Coronary artery (tissue), 2 donors: ENCODE measurements at regions not wholly inside any gene's neighbourhood (a gene's known extent, or its start where the extent isn't known, plus 50 kb on each side); places are given as distances from the start of the nearest gene placed in this dataset.

Experiments
- DNase-seq: peaks from one replicate; pipeline ENCODE4 v3.0.0-alpha.2; 2017; ENCODE audit warnings: low spot score
- H3K27ac ChIP-seq, 2 donors: fragments of 200-600 bp; sonication (generic); one replicate each; pipeline ENCODE4 v1.5.1; 2016 to 2019
- H3K4me3 ChIP-seq: fragments of 200-600 bp; sonication (generic); 2 replicates; pipeline ENCODE4 v1.5.1; 2016; ENCODE audit warnings: mild to moderate bottlenecking, moderate library complexity
- TF ChIP-seq, protein P1 (sequence below): fragments of 200-600 bp; sonication (generic); IDR thresholded peaks from one replicate; pipeline ENCODE4 v1.5.1; 2019; ENCODE audit warnings: antibody characterized with exemption

GRCh38 chr10:50936335-50936734 lies 50.9 kb upstream of the A1CF start:
- no peak for DNase-seq
- TF ChIP-seq, protein P1, sequence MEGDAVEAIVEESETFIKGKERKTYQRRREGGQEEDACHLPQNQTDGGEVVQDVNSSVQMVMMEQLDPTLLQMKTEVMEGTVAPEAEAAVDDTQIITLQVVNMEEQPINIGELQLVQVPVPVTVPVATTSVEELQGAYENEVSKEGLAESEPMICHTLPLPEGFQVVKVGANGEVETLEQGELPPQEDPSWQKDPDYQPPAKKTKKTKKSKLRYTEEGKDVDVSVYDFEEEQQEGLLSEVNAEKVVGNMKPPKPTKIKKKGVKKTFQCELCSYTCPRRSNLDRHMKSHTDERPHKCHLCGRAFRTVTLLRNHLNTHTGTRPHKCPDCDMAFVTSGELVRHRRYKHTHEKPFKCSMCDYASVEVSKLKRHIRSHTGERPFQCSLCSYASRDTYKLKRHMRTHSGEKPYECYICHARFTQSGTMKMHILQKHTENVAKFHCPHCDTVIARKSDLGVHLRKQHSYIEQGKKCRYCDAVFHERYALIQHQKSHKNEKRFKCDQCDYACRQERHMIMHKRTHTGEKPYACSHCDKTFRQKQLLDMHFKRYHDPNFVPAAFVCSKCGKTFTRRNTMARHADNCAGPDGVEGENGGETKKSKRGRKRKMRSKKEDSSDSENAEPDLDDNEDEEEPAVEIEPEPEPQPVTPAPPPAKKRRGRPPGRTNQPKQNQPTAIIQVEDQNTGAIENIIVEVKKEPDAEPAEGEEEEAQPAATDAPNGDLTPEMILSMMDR: no peak
- Histone ChIP-seq H3K4me3 (no peak overlapping the region), H3K27ac (no peak overlapping the region)

DNA sequence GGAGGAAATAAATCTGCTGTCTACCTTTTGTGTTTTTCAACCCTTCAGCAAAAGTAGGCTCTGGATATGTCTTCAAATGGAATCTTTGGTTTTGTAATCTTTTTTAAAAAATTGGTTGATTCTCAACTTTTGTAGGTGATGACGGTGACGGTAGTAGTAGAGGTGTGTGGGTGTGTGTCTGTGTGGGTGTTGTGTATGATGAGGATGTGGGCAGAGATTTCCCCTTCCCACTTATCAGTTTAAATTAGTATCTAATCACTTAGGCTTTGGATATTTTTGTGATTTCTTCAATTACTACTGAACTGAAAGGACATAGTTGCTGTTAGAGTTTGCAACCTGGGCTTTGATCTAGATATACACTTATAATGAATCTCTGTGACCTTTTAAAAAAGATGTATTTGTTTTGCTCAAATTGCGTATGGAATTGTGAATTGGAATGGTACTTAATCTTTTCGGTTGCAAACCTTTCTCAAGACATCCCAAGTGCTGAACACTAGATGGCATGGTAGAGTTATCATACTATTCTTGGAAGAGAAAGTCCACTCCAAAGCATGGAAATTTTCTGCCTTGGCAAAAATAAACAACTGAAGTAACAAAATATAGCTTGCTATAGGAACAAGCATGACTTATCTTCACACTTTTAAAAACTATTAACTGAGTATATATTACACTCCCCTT lies 51.9 kb upstream of the A1CF start:
- no peak for DNase-seq
- TF ChIP-seq, protein P1: no peak
- no peak overlapping the region for H3K27ac ChIP-seq
- no peak overlapping the region for H3K4me3 ChIP-seq

DNA sequence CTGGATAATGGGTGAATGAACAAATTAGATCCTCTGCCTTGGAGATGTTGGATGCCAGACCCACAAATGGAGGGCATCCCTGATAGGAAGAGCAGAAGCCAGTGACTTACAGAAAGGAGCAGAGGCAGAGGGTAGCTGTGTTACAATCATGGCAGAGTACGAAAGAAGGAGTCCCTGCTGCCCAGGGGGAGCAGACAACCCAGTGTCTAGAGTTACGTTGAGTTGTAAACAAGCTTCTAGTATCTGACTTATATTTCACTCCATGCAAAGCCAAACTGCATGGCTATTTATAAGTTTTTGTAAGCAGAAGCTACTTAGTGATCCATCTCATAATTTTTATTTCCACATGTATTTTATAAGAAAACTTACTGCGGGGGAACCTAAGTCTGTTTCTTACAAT lies 56.2 kb upstream of the A1CF start:
- Histone ChIP-seq H3K4me3 (no peak overlapping the region), H3K27ac (no peak overlapping the region)
- no peak for DNase-seq
- TF ChIP-seq, protein P1: no peak

- no peak overlapping the region for H3K27ac ChIP-seq
- TF ChIP-seq, protein P1: no peak
Measured at GRCh38 chr10:50946991-50947781, 61.8 kb upstream of the A1CF start.

DNA sequence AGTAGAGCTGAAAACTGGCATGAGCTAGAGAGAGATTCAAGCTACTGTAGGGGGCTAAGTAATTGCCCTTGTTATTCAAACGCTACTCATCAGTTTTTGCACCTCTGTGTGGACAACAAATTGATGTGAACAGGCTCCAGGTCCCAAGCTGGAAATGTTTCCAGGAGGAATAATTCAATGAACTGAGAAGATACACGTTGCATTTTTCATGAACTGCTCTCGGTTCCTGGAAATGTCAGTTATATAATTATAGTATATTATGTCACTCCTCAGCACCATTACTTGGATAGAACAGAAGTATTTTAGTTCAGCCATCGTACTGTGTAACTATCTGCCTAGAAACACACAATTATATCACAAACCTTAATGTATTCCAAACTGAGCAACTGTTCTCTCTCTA lies 65.9 kb upstream of the A1CF start:
- TF ChIP-seq, protein P1: no peak
- no peak for DNase-seq
- Histone ChIP-seq H3K27ac (no peak overlapping the region), H3K4me3 (no peak overlapping the region)

More at GRCh38 chr10:50946991-50947781, 61.8 kb upstream of the A1CF start:
- no peak overlapping the region for H3K4me3 ChIP-seq
- no peak for DNase-seq

GRCh38 chr10:50961297-50961696 lies 75.9 kb upstream of the A1CF start:
- H3K4me3 ChIP-seq: no peak overlapping the region
- no peak overlapping the region for H3K27ac ChIP-seq
- no peak for DNase-seq
- TF ChIP-seq, protein P1: no peak

DNA sequence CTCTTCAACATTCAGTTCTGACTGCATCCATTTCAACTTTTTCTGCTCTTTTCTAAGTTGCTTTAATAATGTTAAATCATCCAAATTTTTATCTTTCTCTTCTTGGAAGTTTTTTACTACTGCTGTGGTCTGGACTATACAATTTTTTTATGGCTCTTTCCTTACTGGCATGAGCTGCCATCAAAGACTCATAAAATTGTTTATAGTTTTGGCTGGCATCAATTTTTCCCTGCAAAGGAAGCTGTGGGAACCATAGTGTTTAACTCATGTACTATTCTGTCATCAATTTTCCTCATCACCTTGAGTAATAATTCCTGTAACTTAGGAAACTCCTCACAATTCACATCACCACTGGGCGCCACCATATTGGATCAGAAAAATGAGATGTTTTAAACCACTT lies 77.6 kb upstream of the A1CF start:
- no peak overlapping the region for H3K4me3 ChIP-seq
- TF ChIP-seq, protein P1: no peak
- H3K27ac ChIP-seq: no peak overlapping the region
- DNase-seq: no peak
